SW 1271 (cell line): ENCODE measurements at regions not wholly inside any gene's neighbourhood (a gene's known extent, or its start where the extent isn't known, plus 50 kb on each side); places are given as distances from the start of the nearest gene placed in this dataset.
"Not testable (repeated sequence)": the region's sequence is repeated elsewhere in the genome, so short reads cannot be mapped to it uniquely, and the experiment has no call there.

Experiments
- DNase-seq, 2 experiments: peaks; one replicate each; lab custom pipeline; 2025; lab: John Stamatoyannopoulos, UW

- no peak for DNase-seq
Observed at GRCh38 chr2:236899950-236900640, 185.6 kb upstream of the COPS8 start.

- DNase-seq, result no peak
Observed at GRCh38 chr2:236901956-236902355, 183.7 kb upstream of the COPS8 start.

- no peak for DNase-seq
Observed at GRCh38 chr2:236903978-236904377, 181.7 kb upstream of the COPS8 start.

- DNase-seq, result no peak
Observed at GRCh38 chr2:236904389-236905263, 181.1 kb upstream of the COPS8 start.

GRCh38 chr2:236905976-236906375, 179.7 kb upstream of the COPS8 start:
- DNase-seq, result no peak

- no peak for DNase-seq
Observed at GRCh38 chr2:236908439-236909192, 177.1 kb upstream of the COPS8 start.

- DNase-seq, result no peak
Observed at GRCh38 chr2:236909193-236909504, 176.5 kb upstream of the COPS8 start.

- DNase-seq, result no peak
Observed at GRCh38 chr2:236909802-236910201, 175.9 kb upstream of the COPS8 start.

GRCh38 chr2:236910781-236911495, 174.8 kb upstream of the COPS8 start:
- no peak for DNase-seq

GRCh38 chr2:236912326-236913120, 173.2 kb upstream of the COPS8 start:
- no peak for DNase-seq

- no peak for DNase-seq
Observed at GRCh38 chr2:236915186-236915585, 170.5 kb upstream of the COPS8 start.

- DNase-seq, result no peak
Observed at GRCh38 chr2:236915726-236916125, 170.0 kb upstream of the COPS8 start.

- DNase-seq, result no peak
Observed at GRCh38 chr2:236916181-236916580, 169.5 kb upstream of the COPS8 start.

GRCh38 chr2:236916651-236917050, 169.0 kb upstream of the COPS8 start:
- no peak for DNase-seq

GRCh38 chr2:236917164-236917563, 168.5 kb upstream of the COPS8 start:
- DNase-seq, result no peak

GRCh38 chr2:236918545-236918944, 167.1 kb upstream of the COPS8 start:
- DNase-seq, result no peak

- no peak for DNase-seq
Observed at GRCh38 chr2:236919209-236919608, 166.5 kb upstream of the COPS8 start.

GRCh38 chr2:236919801-236920379, 165.8 kb upstream of the COPS8 start:
- not testable (repeated sequence) for DNase-seq

- DNase-seq, result no peak
Observed at GRCh38 chr2:236922061-236922460, 163.6 kb upstream of the COPS8 start.

- DNase-seq, result no peak
Observed at GRCh38 chr2:236928380-236929037, 157.2 kb upstream of the COPS8 start.
